ENCODE measurements at regions not wholly inside any gene's neighbourhood (a gene's known extent, or its start where the extent isn't known, plus 50 kb on each side); places are given as distances from the start of the nearest gene placed in this dataset.

GRCh38 chr11:8806974-8807373 is 104.0 kb upstream of the AKIP1 start:
- no peaks in the 10 kb centered on the region for H3K36me3 ChIP-seq (ENCODE audit: control insufficient read depth in 2 of 2, insufficient read depth in 2 of 2, low read length in 2 of 2)
- peak overlapping the region; percentile 85 to 88 for H3K27ac ChIP-seq (ENCODE audit: low read depth in 2 of 2, low read length in 2 of 2)
- H3K9me3 ChIP-seq (ENCODE audit: control insufficient read depth in 2 of 2, low read length in 2 of 2): no peaks in the 10 kb centered on the region
- H3K4me1 ChIP-seq (ENCODE audit: control insufficient read depth in 2 of 2, insufficient read depth in 2 of 2, low read length in 2 of 2): peaks cover 24 to 38% of the 10 kb centered on the region in 2 donors
- H3K27me3 ChIP-seq (ENCODE audit: control insufficient read depth in 2 of 2, insufficient read depth in 2 of 2, low read length in 2 of 2): no peaks in the 10 kb centered on the region
- peak overlapping the region; percentile 26 to 95 for H3K9ac ChIP-seq (ENCODE audit: low read depth in 1 of 2, low read length in 2 of 2)
- peak overlapping the region; percentile 9 to 86 for H3K4me3 ChIP-seq (ENCODE audit: low read length in 2 of 2)

- Histone ChIP-seq H3K9ac (ENCODE audit: low read depth in 1 of 2, low read length in 2 of 2) (peak overlapping the region; percentile 56 to 95), H3K4me3 (ENCODE audit: low read length in 2 of 2) (peak overlapping the region; percentile 86 to 88), H3K27ac (ENCODE audit: low read depth in 2 of 2, low read length in 2 of 2) (peak overlapping the region; percentile 85 to 88), H3K4me1 (ENCODE audit: control insufficient read depth in 2 of 2, insufficient read depth in 2 of 2, low read length in 2 of 2) (peaks cover 24 to 38% of the 10 kb centered on the region in 2 donors), H3K36me3 (ENCODE audit: control insufficient read depth in 2 of 2, insufficient read depth in 2 of 2, low read length in 2 of 2) (no peaks in the 10 kb centered on the region), H3K9me3 (ENCODE audit: control insufficient read depth in 2 of 2, low read length in 2 of 2) (no peaks in the 10 kb centered on the region), H3K27me3 (ENCODE audit: control insufficient read depth in 2 of 2, insufficient read depth in 2 of 2, low read length in 2 of 2) (no peaks in the 10 kb centered on the region)
Measured at GRCh38 chr11:8807544-8808225, 103.3 kb upstream of the AKIP1 start.

GRCh38 chr11:8808226-8808585 is 102.8 kb upstream of the AKIP1 start:
- H3K4me1 ChIP-seq (ENCODE audit: control insufficient read depth in 2 of 2, insufficient read depth in 2 of 2, low read length in 2 of 2): peaks cover 24 to 39% of the 10 kb centered on the region in 2 donors

GRCh38 chr11:8809241-8809938 is 101.6 kb upstream of the AKIP1 start:
- no peaks in the 10 kb centered on the region for H3K9me3 ChIP-seq (ENCODE audit: control insufficient read depth in 2 of 2, low read length in 2 of 2)
- no peaks in the 10 kb centered on the region for H3K36me3 ChIP-seq (ENCODE audit: control insufficient read depth in 2 of 2, insufficient read depth in 2 of 2, low read length in 2 of 2)
- peak overlapping the region; percentile 86 to 88 for H3K4me3 ChIP-seq (ENCODE audit: low read length in 2 of 2)
- peaks cover 31 to 50% of the 10 kb centered on the region in 2 donors for H3K4me1 ChIP-seq (ENCODE audit: control insufficient read depth in 2 of 2, insufficient read depth in 2 of 2, low read length in 2 of 2)
- H3K27me3 ChIP-seq (ENCODE audit: control insufficient read depth in 2 of 2, insufficient read depth in 2 of 2, low read length in 2 of 2): no peaks in the 10 kb centered on the region
- H3K9ac ChIP-seq (ENCODE audit: low read depth in 1 of 2, low read length in 2 of 2): peak overlapping the region; percentile 92 to 95
- peak overlapping the region; percentile 85 to 88 for H3K27ac ChIP-seq (ENCODE audit: low read depth in 2 of 2, low read length in 2 of 2)

More at GRCh38 chr11:8808226-8808585, 102.8 kb upstream of the AKIP1 start:
- peak overlapping the region; percentile 85 to 88 for H3K27ac ChIP-seq (ENCODE audit: low read depth in 2 of 2, low read length in 2 of 2)
- H3K9ac ChIP-seq (ENCODE audit: low read depth in 1 of 2, low read length in 2 of 2): peak overlapping the region; percentile 56 to 95
- H3K36me3 ChIP-seq (ENCODE audit: control insufficient read depth in 2 of 2, insufficient read depth in 2 of 2, low read length in 2 of 2): no peaks in the 10 kb centered on the region
- H3K4me3 ChIP-seq (ENCODE audit: low read length in 2 of 2): peak overlapping the region; percentile 86 to 88
- no peaks in the 10 kb centered on the region for H3K9me3 ChIP-seq (ENCODE audit: control insufficient read depth in 2 of 2, low read length in 2 of 2)
- no peaks in the 10 kb centered on the region for H3K27me3 ChIP-seq (ENCODE audit: control insufficient read depth in 2 of 2, insufficient read depth in 2 of 2, low read length in 2 of 2)

GRCh38 chr11:8809939-8810539 is 101.0 kb upstream of the AKIP1 start:
- Histone ChIP-seq H3K27ac (ENCODE audit: low read depth in 2 of 2, low read length in 2 of 2) (peak overlapping the region; percentile 85 to 88), H3K9me3 (ENCODE audit: control insufficient read depth in 2 of 2, low read length in 2 of 2) (no peaks in the 10 kb centered on the region), H3K4me3 (ENCODE audit: low read length in 2 of 2) (peak overlapping the region; percentile 86 to 88), H3K4me1 (ENCODE audit: control insufficient read depth in 2 of 2, insufficient read depth in 2 of 2, low read length in 2 of 2) (peaks cover 31 to 53% of the 10 kb centered on the region in 2 donors), H3K27me3 (ENCODE audit: control insufficient read depth in 2 of 2, insufficient read depth in 2 of 2, low read length in 2 of 2) (no peaks in the 10 kb centered on the region), H3K36me3 (ENCODE audit: control insufficient read depth in 2 of 2, insufficient read depth in 2 of 2, low read length in 2 of 2) (no peaks in the 10 kb centered on the region), H3K9ac (ENCODE audit: low read depth in 1 of 2, low read length in 2 of 2) (peak overlapping the region; percentile 92 to 95)

- H3K9ac ChIP-seq (ENCODE audit: low read depth in 1 of 2, low read length in 2 of 2): peak overlapping the region; percentile 92 to 95
- H3K27me3 ChIP-seq (ENCODE audit: control insufficient read depth in 2 of 2, insufficient read depth in 2 of 2, low read length in 2 of 2): no peaks in the 10 kb centered on the region
- peak overlapping the region; percentile 85 to 88 for H3K27ac ChIP-seq (ENCODE audit: low read depth in 2 of 2, low read length in 2 of 2)
- peaks cover 29 to 52% of the 10 kb centered on the region in 2 donors for H3K4me1 ChIP-seq (ENCODE audit: control insufficient read depth in 2 of 2, insufficient read depth in 2 of 2, low read length in 2 of 2)
- peak overlapping the region; percentile 86 to 88 for H3K4me3 ChIP-seq (ENCODE audit: low read length in 2 of 2)
- H3K9me3 ChIP-seq (ENCODE audit: control insufficient read depth in 2 of 2, low read length in 2 of 2): no peaks in the 10 kb centered on the region
- no peaks in the 10 kb centered on the region for H3K36me3 ChIP-seq (ENCODE audit: control insufficient read depth in 2 of 2, insufficient read depth in 2 of 2, low read length in 2 of 2)
Measured at GRCh38 chr11:8810540-8811301, 100.3 kb upstream of the AKIP1 start.

GRCh38 chr11:8811571-8811970 is 99.4 kb upstream of the AKIP1 start:
- Histone ChIP-seq H3K36me3 (ENCODE audit: control insufficient read depth in 2 of 2, insufficient read depth in 2 of 2, low read length in 2 of 2) (no peaks in the 10 kb centered on the region), H3K9ac (ENCODE audit: low read depth in 1 of 2, low read length in 2 of 2) (peak overlapping the region; percentile 92 to 95), H3K9me3 (ENCODE audit: control insufficient read depth in 2 of 2, low read length in 2 of 2) (no peaks in the 10 kb centered on the region), H3K27me3 (ENCODE audit: control insufficient read depth in 2 of 2, insufficient read depth in 2 of 2, low read length in 2 of 2) (no peaks in the 10 kb centered on the region), H3K27ac (ENCODE audit: low read depth in 2 of 2, low read length in 2 of 2) (peak overlapping the region in 1 of 2 donors; percentile 88), H3K4me3 (ENCODE audit: low read length in 2 of 2) (no peak overlapping the region), H3K4me1 (ENCODE audit: control insufficient read depth in 2 of 2, insufficient read depth in 2 of 2, low read length in 2 of 2) (peaks cover 29 to 50% of the 10 kb centered on the region in 2 donors)

GRCh38 chr11:8812438-8812837 is 98.6 kb upstream of the AKIP1 start:
- no peak overlapping the region for H3K27ac ChIP-seq (ENCODE audit: low read depth in 2 of 2, low read length in 2 of 2)
- H3K36me3 ChIP-seq (ENCODE audit: control insufficient read depth in 2 of 2, insufficient read depth in 2 of 2, low read length in 2 of 2): no peaks in the 10 kb centered on the region
- no peaks in the 10 kb centered on the region for H3K27me3 ChIP-seq (ENCODE audit: control insufficient read depth in 2 of 2, insufficient read depth in 2 of 2, low read length in 2 of 2)
- H3K9me3 ChIP-seq (ENCODE audit: control insufficient read depth in 2 of 2, low read length in 2 of 2): no peaks in the 10 kb centered on the region
- no peak overlapping the region for H3K4me3 ChIP-seq (ENCODE audit: low read length in 2 of 2)
- peaks cover 24 to 46% of the 10 kb centered on the region in 2 donors for H3K4me1 ChIP-seq (ENCODE audit: control insufficient read depth in 2 of 2, insufficient read depth in 2 of 2, low read length in 2 of 2)
- H3K9ac ChIP-seq (ENCODE audit: low read depth in 1 of 2, low read length in 2 of 2): no peak overlapping the region

GRCh38 chr11:8813658-8814057 is 97.3 kb upstream of the AKIP1 start:
- Histone ChIP-seq H3K9me3 (ENCODE audit: control insufficient read depth in 2 of 2, low read length in 2 of 2) (no peaks in the 10 kb centered on the region), H3K27ac (ENCODE audit: low read depth in 2 of 2, low read length in 2 of 2) (peak overlapping the region; percentile 57 to 59), H3K4me1 (ENCODE audit: control insufficient read depth in 2 of 2, insufficient read depth in 2 of 2, low read length in 2 of 2) (peaks cover 13 to 34% of the 10 kb centered on the region in 2 donors), H3K9ac (ENCODE audit: low read depth in 1 of 2, low read length in 2 of 2) (peak overlapping the region in 1 of 2 donors; percentile 15), H3K4me3 (ENCODE audit: low read length in 2 of 2) (no peak overlapping the region), H3K27me3 (ENCODE audit: control insufficient read depth in 2 of 2, insufficient read depth in 2 of 2, low read length in 2 of 2) (no peaks in the 10 kb centered on the region), H3K36me3 (ENCODE audit: control insufficient read depth in 2 of 2, insufficient read depth in 2 of 2, low read length in 2 of 2) (no peaks in the 10 kb centered on the region)
